MM.1S (cell line): ENCODE measurements at regions not wholly inside any gene's neighbourhood (a gene's known extent, or its start where the extent isn't known, plus 50 kb on each side); places are given as distances from the start of the nearest gene placed in this dataset.

Source experiments
- EZH2phosphoT487 ChIP-seq: fragments of 300-600 bp; sonication (generic); IDR thresholded peaks from 2 replicates; pipeline ENCODE4 v1.6.1; 2018; ENCODE audit warnings: antibody characterized with exemption, low read length
- TF ChIP-seq, protein P1 (sequence below): fragments of 300-600 bp; sonication (generic); IDR thresholded peaks from 2 replicates; pipeline ENCODE4 v1.5.1; 2016; ENCODE audit warnings: antibody characterized with exemption, low read length, mixed read lengths

DNA sequence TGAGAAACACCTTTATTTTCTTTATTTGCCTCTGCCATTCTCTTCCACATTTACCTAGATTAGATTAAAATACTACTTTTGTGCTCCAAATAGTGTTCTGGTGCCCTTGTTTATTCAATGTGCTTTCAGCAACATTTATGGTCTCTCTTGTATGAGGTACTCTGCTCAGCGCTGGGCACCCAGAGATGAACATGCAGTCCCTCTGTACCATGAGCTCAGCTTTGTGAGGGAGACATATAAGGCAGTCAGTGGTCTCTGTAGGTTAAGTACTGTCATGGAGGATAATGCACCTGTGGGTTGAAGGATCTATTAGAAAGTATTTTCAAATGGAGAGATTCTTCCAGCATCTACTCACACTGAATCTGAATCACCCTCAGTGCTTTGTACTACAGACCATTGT, 176.5 kb downstream of the TAF11L14 start:
- TF ChIP-seq, protein P1, sequence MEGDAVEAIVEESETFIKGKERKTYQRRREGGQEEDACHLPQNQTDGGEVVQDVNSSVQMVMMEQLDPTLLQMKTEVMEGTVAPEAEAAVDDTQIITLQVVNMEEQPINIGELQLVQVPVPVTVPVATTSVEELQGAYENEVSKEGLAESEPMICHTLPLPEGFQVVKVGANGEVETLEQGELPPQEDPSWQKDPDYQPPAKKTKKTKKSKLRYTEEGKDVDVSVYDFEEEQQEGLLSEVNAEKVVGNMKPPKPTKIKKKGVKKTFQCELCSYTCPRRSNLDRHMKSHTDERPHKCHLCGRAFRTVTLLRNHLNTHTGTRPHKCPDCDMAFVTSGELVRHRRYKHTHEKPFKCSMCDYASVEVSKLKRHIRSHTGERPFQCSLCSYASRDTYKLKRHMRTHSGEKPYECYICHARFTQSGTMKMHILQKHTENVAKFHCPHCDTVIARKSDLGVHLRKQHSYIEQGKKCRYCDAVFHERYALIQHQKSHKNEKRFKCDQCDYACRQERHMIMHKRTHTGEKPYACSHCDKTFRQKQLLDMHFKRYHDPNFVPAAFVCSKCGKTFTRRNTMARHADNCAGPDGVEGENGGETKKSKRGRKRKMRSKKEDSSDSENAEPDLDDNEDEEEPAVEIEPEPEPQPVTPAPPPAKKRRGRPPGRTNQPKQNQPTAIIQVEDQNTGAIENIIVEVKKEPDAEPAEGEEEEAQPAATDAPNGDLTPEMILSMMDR: no peak
- no peak for TF ChIP-seq EZH2phosphoT487
